HG03064 (cell line): ENCODE measurements at regions not wholly inside any gene's neighbourhood (a gene's known extent, or its start where the extent isn't known, plus 50 kb on each side); places are given as distances from the start of the nearest gene placed in this dataset.

Source experiments
- ATAC-seq: cut with Tn5 transposase; IDR thresholded peaks from one replicate; pipeline ENCODE4 v1.9.1; 2021; ENCODE audit warnings: low read depth; ENCODE audit not compliant: unreplicated experiment

- ATAC-seq = no peak
Observed at GRCh38 chr4:176969011-176969410, 176.3 kb upstream of the VEGFC start.

- no peak for ATAC-seq
Observed at GRCh38 chr4:176970853-176971252, 178.1 kb upstream of the VEGFC start.

- no peak for ATAC-seq
Observed at GRCh38 chr4:176971576-176972115, 178.9 kb upstream of the VEGFC start.

GRCh38 chr4:176979416-176979815 lies 186.7 kb upstream of the VEGFC start:
- ATAC-seq = no peak

GRCh38 chr4:176981074-176981473 lies 188.4 kb upstream of the VEGFC start:
- no peak for ATAC-seq

DNA sequence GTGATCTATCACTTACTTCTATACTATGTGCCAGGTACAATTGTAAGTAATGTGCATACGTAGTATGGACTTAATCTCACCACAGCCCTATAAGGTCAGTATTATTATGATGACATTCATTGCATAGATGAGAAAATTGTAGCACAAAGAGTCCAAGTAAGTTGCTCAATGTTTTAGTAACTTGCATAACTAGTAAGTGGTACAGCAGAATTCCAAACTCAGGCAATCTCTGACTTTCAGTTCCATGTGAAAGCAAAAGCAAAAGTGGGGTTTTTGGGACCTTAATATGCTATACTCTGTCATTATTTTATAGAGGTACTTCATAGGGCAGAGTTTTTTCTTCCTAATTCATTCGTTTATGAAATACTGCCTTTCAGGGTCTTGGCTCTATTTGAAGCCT lies 188.8 kb upstream of the VEGFC start:
- no peak for ATAC-seq

- ATAC-seq = no peak
Observed at GRCh38 chr4:176988226-176988625, 195.5 kb upstream of the VEGFC start.

- ATAC-seq = no peak
Observed at GRCh38 chr4:176989186-176989585, 196.5 kb upstream of the VEGFC start.

- no peak for ATAC-seq
Observed at GRCh38 chr4:176999935-177000543, 207.3 kb upstream of the VEGFC start.

DNA sequence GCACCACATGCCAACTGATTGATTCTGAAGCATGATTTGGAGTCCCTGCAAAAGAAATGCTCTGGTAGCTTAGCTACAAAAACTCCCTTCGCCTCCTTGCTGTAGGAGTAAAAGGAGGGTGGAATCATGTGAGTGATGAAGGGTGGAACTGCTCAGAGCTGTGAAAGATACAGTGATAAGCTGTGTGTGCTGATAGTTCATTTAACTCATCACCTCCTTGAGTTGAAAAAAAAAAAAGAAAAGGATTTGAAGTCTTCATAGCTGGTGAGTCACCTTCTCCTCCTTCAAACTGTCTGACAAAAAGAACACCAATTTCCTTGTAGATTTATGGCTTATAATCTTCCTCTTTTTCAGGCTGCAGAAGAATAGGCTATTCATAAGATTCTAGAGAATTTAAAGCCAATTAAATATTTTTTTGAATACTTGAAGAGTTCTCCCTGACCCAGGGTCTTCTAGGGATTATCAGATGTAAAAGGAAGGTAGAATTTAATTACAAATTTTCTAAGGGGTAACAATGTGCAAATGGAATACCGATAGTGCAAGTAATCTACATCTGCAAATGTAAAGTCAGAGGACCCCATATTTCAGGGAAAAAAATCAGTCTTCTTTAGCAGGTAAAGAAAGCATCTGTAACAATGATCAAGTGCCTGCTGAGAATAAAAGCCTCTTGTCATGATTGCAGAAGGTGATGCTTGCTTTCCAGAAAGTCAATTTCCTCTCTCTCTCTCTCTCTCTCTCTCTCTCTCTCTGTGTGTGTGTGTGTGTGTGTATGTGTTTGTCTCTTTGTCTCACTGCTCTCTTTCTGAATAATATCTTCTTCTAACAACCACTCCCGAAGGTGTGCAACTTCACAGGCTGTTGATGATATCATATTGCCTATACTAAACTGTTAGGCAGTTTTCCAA lies 208.8 kb upstream of the VEGFC start:
- no peak for ATAC-seq

GRCh38 chr4:177005674-177006230 lies 213.0 kb upstream of the VEGFC start:
- no peak for ATAC-seq

DNA sequence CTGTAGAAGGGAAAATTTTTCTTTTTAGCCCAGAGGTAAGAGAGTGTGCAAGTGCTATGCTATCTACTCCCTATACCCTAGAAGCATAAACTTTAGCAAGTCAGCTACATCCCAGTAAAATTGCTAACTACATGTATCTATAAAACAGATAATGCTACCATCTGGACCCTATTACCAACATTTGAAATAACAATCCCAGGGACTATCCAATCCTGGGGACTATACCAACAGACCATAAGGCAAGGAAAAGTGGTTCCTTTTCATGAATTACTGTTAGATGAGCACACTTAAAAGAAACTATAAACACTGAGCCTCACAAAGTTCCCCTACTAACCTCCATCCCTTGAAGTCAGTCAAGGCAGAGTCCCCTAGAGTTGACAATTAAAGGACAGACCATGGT lies 213.6 kb upstream of the VEGFC start:
- ATAC-seq = no peak

- ATAC-seq = no peak
Observed at GRCh38 chr4:177008071-177008835, 215.5 kb upstream of the VEGFC start.

DNA sequence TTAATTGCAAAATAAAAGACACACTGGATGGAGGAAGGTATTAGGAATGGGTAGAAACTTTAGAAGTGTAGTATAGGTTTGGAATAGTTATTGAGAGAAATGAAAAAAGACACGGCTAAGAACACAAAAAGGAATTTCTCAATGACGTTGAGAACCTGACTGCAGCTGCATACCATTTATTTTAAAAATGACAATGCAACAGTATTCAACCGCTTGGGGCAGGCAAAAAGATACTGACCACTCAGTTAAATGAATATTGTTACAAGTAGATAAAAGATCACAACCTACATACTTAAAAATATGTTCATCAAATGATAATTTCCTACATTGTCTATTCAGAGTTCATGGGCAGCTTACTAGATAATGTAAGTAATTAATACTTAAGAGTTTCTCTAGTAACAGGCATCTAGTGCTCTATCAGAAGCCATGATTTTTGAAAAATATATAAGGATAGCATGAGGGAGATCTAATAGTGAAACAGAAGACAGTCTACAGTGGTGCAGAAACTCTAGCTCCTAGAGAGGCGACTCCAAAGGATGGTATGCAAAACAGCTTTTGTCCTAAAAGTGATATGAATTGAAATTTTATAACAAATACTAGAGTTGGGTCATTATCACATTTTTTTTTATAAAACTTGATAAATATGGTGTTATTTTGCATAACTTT lies 216.2 kb upstream of the VEGFC start:
- ATAC-seq = no peak

DNA sequence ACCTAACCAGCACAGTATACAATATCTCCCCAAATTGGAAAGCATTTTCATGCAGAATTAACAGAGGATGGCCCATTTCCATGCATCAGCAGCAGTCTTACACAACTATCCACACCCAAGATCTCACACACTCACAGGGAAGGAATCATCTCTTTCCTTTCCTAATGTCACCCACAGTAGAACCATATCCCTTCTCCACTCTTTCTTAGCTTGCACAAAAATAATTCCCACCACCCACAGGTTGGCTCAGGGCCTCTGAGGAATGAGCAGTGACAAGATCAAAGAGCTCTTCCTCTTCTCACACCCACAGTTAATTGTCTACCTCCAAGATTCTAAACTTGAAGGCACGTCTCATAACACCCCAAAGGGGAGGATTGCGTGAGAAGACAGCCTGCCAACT lies 217.7 kb upstream of the VEGFC start:
- no peak for ATAC-seq

- ATAC-seq = no peak
Observed at GRCh38 chr4:177012918-177013545, 220.3 kb upstream of the VEGFC start.

DNA sequence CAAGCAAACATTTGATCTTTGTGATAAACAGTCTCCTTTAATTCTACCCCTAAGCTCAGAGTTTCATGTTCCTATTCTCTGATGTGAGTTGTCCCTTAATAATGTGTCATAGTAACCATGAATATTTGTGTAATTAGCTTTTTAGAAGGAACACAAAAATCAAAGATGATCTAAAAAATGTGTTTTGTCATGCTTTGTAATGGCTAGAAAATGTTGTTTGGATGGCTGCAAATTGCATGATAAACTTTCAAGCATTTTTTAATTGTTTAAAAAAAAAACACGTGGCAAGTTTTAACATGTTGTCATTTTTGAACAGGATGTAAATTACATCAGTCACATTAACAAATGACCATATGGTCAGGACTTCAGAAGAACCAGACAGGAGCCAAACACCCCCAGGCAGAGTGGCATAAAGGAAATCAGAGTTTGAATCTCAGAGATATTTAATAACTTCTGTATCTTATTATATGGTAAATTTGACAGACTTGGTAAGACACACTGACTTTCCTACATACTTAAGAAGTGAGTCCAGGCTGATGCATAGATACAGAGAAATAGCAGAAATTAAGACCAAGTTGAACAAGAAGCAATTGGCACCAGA lies 223.9 kb upstream of the VEGFC start:
- no peak for ATAC-seq

DNA sequence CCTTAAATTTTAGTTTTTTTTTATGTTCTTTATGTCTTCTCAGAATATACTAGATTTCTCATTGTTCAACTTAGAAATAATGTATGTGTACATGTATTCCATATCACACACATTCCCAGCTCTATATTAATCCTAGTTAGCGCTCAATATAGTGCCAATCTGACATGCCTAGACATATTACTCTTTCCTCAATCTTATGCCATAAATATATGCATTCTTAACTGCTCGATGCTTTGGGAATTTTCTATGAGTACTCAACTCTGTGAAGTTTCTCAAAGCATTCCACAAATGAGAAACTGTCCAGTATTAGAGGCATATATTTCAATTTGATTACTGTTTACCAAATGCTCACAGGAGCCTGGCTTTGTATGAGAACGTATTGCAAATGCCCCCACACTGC lies 231.2 kb upstream of the VEGFC start:
- ATAC-seq = no peak

DNA sequence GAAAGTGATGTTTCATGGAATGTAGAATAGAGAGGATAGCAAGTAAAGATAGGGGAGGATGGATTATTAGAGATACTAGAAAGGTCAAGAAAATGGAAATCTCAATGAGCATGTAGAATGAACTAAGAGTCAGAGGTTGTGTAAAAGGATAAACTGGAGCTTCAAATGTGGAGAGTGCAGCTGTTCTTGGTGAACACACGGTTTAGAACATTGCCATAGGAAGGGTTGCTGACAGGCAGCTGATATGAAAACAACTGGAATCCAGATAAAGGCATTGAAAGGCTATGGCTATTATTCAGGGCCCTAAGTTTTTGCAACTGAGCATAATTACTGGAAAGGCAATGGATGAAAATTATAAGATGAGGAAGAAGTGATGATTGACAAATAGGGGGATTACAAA lies 239.6 kb upstream of the VEGFC start:
- no peak for ATAC-seq
